ENCODE measurements at regions not wholly inside any gene's neighbourhood (a gene's known extent, or its start where the extent isn't known, plus 50 kb on each side); places are given as distances from the start of the nearest gene placed in this dataset.

DNA sequence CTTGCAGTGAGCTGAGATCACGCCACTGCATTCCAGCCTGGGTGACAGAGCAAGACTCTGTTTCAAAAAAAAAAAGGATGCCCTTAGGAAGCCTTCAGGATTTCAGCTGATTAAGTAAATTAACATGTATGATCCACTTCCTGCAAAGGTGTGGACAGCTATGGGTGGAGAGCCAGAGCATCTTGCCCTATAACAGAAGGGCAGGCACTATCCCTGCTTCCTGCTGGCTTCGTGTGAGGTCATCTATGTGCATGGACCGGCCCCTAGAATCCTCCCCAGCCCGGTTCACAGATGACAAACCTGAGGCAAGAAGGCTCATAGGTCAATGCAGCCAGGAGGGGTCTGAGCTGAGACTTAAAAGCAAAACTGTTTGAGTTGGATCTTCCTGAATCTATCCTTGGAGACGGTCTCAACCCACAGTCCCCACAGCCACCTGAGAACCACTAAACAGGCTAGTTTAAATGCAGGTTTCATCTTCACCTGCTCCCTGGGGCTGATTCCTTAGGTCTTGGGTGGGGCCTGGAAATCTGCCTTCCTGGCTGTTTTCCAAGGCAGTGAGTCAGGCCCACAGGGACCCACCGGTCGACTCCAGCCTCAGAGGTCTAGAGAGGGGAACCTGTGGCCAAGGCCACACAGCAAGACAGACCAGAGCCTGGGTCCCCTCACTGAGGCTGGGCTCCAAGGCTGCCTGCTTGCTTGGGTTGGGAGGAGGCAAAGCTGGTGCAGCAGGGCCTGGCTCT, 55.2 kb upstream of the MPEG1 start:
- Histone ChIP-seq H3K79me2 (ENCODE audit: control insufficient read depth, insufficient read depth, low read length) (no peaks in the 10 kb centered on the region), H4K20me1 (replicated peaks; ENCODE audit: control insufficient read depth, extremely low read depth, insufficient read depth, low read length) (no peaks in the 10 kb centered on the region), H3K36me3 (ENCODE audit: control insufficient read depth in 2 of 2, extremely low read depth in 1 of 2, insufficient read depth in 2 of 2, low read length in 2 of 2) (no peaks in the 10 kb centered on the region), H3K9ac (replicated peaks; ENCODE audit: extremely low read depth, insufficient read depth, low read length) (no peak overlapping the region), H2AFZ (ENCODE audit: low read depth, low read length) (no peak overlapping the region), H3K9me1 (replicated peaks; ENCODE audit: control insufficient read depth, extremely low read depth, insufficient read depth, low read length) (no peaks in the 10 kb centered on the region), H3K4me2 (ENCODE audit: insufficient read depth, low read length) (no peak overlapping the region), H3K27me3 (ENCODE audit: control insufficient read depth in 2 of 2, insufficient read depth in 2 of 2, low read length in 2 of 2) (no peaks in the 10 kb centered on the region), H3K4me1 (ENCODE audit: control insufficient read depth, extremely low read depth, insufficient read depth, low read length) (no peaks in the 10 kb centered on the region), H3K9me3 (replicated peaks; ENCODE audit: control insufficient read depth, insufficient read depth, low read length) (no peaks in the 10 kb centered on the region), H3K27ac (ENCODE audit: insufficient read depth, low read depth, low read length) (no peak overlapping the region), H3K4me3 (replicated peaks in 1 of 3; ENCODE audit: insufficient read depth in 1 of 3, low read depth in 1 of 3, low read length in 3 of 3) (no peak overlapping the region)
- no peak for FAIRE-seq
- dilution Hi-C loops (cut with MboI; ENCODE audit: extremely low pct_ligation_motif_present, low sequenced_read_pairs) = no loop called here
- DNase-seq (ENCODE audit: low read depth, low spot score) = no peak
- no TSS peak for BruUV-seq (replicated peaks)
- CTCF ChIA-PET = no interaction called here
- intact Hi-C loops (cut with micrococcal nuclease) = no loop called here
- POLR2A ChIA-PET = no interaction called here
- TF ChIP-seq JUN (IDR thresholded peaks at IDR 0.05; ENCODE audit: borderline replicate concordance, insufficient read depth, insufficient read length, low read depth) = no peak
- no peak for TF ChIP-seq EZH2 (IDR thresholded peaks at IDR 0.05; ENCODE audit: borderline replicate concordance, low read depth, low read length, severe bottlenecking)
- TF ChIP-seq, protein P1, sequence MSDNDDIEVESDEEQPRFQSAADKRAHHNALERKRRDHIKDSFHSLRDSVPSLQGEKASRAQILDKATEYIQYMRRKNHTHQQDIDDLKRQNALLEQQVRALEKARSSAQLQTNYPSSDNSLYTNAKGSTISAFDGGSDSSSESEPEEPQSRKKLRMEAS (IDR thresholded peaks at IDR 0.05; ENCODE audit: insufficient read depth, insufficient read length) = no peak
- no peak for TF ChIP-seq GATA2 (IDR thresholded peaks at IDR 0.05; ENCODE audit: insufficient read depth, insufficient read length, low read depth, low read length)
- no peak for TF ChIP-seq FOS (IDR thresholded peaks at IDR 0.05; ENCODE audit: borderline replicate concordance, insufficient read depth, low read length)
- TF ChIP-seq POLR2AphosphoS5 (IDR thresholded peaks at IDR 0.05; ENCODE audit: insufficient read depth, low read depth, low read length) = no peak
- TF ChIP-seq MYC (IDR thresholded peaks at IDR 0.05; ENCODE audit: low read depth, low read length) = no peak
- TF ChIP-seq POLR2A (IDR thresholded peaks at IDR 0.05; ENCODE audit: low read depth, low read length) = no peak
- TF ChIP-seq, protein P2, sequence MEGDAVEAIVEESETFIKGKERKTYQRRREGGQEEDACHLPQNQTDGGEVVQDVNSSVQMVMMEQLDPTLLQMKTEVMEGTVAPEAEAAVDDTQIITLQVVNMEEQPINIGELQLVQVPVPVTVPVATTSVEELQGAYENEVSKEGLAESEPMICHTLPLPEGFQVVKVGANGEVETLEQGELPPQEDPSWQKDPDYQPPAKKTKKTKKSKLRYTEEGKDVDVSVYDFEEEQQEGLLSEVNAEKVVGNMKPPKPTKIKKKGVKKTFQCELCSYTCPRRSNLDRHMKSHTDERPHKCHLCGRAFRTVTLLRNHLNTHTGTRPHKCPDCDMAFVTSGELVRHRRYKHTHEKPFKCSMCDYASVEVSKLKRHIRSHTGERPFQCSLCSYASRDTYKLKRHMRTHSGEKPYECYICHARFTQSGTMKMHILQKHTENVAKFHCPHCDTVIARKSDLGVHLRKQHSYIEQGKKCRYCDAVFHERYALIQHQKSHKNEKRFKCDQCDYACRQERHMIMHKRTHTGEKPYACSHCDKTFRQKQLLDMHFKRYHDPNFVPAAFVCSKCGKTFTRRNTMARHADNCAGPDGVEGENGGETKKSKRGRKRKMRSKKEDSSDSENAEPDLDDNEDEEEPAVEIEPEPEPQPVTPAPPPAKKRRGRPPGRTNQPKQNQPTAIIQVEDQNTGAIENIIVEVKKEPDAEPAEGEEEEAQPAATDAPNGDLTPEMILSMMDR (IDR thresholded peaks at IDR 0.05; ENCODE audit: extremely low read depth in 1 of 2, insufficient read depth in 1 of 2, low read depth in 1 of 2, low read length in 2 of 2) = no peak

Measured in endothelial cell of umbilical vein (primary cell).